GM18502 (cell line): ENCODE measurements at regions not wholly inside any gene's neighbourhood (a gene's known extent, or its start where the extent isn't known, plus 50 kb on each side); places are given as distances from the start of the nearest gene placed in this dataset.
"Not testable (repeated sequence)": the region's sequence is repeated elsewhere in the genome, so short reads cannot be mapped to it uniquely, and the experiment has no call there.

Source experiments
- ATAC-seq: cut with Tn5 transposase; IDR thresholded peaks from one replicate; pipeline ENCODE4 v1.9.1; 2021; ENCODE audit warnings: mild to moderate bottlenecking; ENCODE audit not compliant: unreplicated experiment, poor library complexity

GRCh38 chr18:59983506-59983905 is 83.7 kb downstream of the PMAIP1 start:
- no peak for ATAC-seq

- no peak for ATAC-seq
Observed at GRCh38 chr18:59980188-59980637, 80.4 kb downstream of the PMAIP1 start.

DNA sequence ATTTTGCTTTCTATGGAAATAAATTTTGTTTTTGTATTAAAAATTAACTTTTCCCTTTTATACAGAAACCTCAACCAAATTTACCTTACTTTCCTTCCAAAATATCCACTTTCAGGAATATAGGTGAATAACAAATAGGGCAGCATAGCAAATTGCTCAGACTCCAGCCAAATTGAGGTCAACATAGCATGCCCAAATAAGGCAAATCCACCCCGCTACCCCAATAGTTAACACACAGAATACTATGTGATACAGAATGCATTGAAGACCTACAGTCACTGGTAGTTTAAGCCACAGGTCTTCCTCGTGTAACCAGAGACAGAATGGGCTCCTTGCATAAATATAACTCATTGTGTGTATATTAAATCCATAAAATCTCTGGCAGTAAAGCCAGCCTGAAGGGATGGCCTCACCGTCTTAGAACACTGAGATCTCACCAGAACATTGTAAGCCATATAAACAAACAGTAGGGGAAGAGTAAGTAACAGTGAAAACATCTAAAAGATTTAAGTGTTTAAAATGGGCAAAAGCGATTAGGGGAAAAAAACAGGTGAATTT is 72.2 kb downstream of the PMAIP1 start:
- ATAC-seq: no peak

GRCh38 chr18:59971144-59971543 is 71.3 kb downstream of the PMAIP1 start:
- ATAC-seq: peak; percentile 81

GRCh38 chr18:59969477-59970028 is 69.8 kb downstream of the PMAIP1 start:
- not testable (repeated sequence) for ATAC-seq

DNA sequence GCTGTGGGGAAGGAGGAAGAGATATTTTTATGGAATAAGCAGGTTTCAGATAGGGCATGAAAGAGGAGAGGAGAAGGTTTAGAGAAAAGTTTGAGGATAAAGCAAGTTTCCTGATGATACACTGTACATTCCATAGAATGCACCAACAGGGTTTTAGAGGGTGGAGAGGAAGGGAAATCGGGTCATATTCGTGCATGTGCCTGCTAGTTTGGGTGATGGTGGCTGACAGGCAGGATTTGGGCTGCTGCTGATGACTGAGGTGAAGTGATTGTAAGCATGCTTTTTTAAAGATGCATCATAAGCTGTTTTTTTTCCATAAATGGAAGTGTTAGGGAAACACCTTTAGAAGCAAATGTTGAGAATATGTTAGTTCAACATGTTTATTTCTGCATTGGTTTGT is 68.8 kb downstream of the PMAIP1 start:
- ATAC-seq: no peak

GRCh38 chr18:59967878-59968277 is 68.1 kb downstream of the PMAIP1 start:
- ATAC-seq: no peak

DNA sequence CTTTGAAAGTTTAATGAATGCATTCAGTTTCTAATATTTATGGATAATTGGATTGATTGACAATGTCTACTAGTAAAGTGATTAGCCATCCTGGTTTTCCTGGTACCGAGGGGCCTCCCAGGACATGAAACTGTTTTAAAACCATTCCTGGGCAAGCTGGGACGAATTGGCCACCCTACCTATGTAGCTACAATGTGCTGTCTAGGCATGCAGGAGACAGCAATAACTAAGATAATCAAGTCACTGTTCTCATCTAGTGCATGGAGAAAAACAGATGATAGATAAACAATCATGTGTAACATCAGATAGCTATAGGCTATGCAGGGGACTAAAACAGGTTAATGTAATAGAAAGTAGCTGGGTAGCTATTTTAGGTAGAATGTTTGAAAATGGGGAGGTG is 67.1 kb downstream of the PMAIP1 start:
- no peak for ATAC-seq

GRCh38 chr18:59963229-59963628 is 63.4 kb downstream of the PMAIP1 start:
- no peak for ATAC-seq

- ATAC-seq: peak; percentile 87
Observed at GRCh38 chr18:59961070-59961469, 61.3 kb downstream of the PMAIP1 start.

- no peak for ATAC-seq
Observed at GRCh38 chr18:59960272-59960671, 60.5 kb downstream of the PMAIP1 start.

GRCh38 chr18:59959606-59960005 is 59.8 kb downstream of the PMAIP1 start:
- no peak for ATAC-seq

DNA sequence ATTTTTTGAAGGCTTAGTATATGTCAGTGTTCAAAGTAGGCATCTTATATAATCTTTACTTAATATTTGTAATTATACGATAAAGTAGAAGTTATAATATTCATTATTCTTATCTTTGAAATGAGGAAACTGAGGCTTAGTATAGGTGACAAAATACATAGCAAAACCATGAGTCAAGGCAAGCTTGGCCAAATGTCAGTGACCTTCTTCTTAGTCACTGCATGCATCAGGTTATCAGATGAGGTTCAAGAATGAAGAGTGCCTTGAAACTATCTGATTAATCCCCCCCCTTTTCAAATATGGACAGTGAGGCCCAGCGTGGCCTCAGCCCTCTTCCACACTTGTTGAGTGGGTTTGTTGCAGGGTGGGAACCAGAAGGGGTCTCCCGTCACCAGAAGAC is 59.3 kb downstream of the PMAIP1 start:
- ATAC-seq: no peak

DNA sequence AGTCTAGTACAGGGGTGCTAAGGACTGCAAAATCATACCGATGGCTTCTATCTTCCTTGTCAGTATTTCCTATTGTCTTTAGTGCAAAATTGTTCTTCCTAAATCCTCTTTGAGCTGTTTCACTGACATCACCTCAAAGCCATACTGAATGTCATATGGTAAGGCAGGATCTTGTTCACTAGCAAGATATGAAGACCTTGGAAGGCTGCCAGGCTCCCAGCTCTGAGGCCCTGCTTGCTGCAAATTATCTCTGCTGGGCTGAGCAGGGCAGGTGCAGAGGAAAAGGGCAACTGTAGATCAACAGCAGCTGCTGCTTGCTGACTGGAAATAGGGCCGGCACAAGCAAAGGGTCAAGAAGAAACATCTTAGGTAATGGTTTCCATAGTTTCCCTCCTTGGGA is 58.2 kb downstream of the PMAIP1 start:
- ATAC-seq: peak; percentile 34

GRCh38 chr18:59954755-59955156 is 55.0 kb downstream of the PMAIP1 start:
- ATAC-seq: no peak

GRCh38 chr18:59954241-59954640 is 54.4 kb downstream of the PMAIP1 start:
- no peak for ATAC-seq
